Cardiac muscle cell (in vitro differentiated cells and primary cell): ENCODE measurements at regions not wholly inside any gene's neighbourhood (a gene's known extent, or its start where the extent isn't known, plus 50 kb on each side); places are given as distances from the start of the nearest gene placed in this dataset.
A peak's percentile ranks its signal among the peaks of the same experiment; 100 is the strongest.

Experiments used
- DNase-seq, 2 donors: peaks; one replicate each; pipeline versions ENCODE4 v3.0.0 to v3.0.0-alpha.2; 2010 to 2017; ENCODE audit warnings: low read depth in 1 of 2, low spot score in 1 of 2
- H3K27ac ChIP-seq: fragments of 200-600 bp; sonication (generic); 2 replicates; pipeline ENCODE4 v1.5.1; 2016
- H3K27me3 ChIP-seq: fragments of 200-600 bp; sonication (generic); 2 replicates; pipeline ENCODE4 v1.6.0; 2016; ENCODE audit warnings: control low read depth
- H3K36me3 ChIP-seq: fragments of 200-600 bp; sonication (generic); 2 replicates; pipeline ENCODE4 v1.5.1; 2016; ENCODE audit warnings: control low read depth
- H3K4me1 ChIP-seq: fragments of 200-600 bp; sonication (generic); 2 replicates; pipeline ENCODE4 v1.8.1; 2017; ENCODE audit warnings: low read depth, mild to moderate bottlenecking, mixed run types
- H3K4me3 ChIP-seq: fragments of 200-600 bp; sonication (generic); 2 replicates; pipeline ENCODE4 v1.5.1; 2016; ENCODE audit warnings: mild to moderate bottlenecking
- H3K9me3 ChIP-seq: fragments of 200-600 bp; sonication (generic); 2 replicates; pipeline ENCODE4 v1.5.1; 2017; ENCODE audit warnings: low read depth, mild to moderate bottlenecking, control low read depth
- TF ChIP-seq, protein P1 (sequence below): IDR thresholded peaks from 2 replicates; pipeline ENCODE4 v1.5.1; 2012; ENCODE audit warnings: low read depth, mild to moderate bottlenecking, low read length

DNA sequence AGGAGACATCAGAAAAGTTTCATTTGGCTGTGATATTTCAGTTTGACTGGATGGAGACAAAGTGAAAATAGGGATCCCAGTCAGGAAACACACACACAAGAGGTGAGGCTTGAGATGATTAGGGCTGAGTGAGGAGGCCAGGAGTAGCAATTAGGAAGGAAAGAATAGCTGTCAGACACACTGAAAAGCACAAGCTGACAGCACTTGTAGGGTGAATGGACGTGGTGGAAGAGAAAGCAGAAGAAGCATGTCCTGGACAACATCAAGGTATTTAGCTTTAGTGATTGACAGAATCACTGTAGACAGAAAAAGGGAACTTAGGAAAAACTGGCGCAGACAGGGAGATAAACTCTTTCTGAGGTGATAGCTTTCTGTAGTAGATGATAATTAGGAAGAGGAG lies 347.7 kb downstream of the TGFB2 start:
- TF ChIP-seq, protein P1, sequence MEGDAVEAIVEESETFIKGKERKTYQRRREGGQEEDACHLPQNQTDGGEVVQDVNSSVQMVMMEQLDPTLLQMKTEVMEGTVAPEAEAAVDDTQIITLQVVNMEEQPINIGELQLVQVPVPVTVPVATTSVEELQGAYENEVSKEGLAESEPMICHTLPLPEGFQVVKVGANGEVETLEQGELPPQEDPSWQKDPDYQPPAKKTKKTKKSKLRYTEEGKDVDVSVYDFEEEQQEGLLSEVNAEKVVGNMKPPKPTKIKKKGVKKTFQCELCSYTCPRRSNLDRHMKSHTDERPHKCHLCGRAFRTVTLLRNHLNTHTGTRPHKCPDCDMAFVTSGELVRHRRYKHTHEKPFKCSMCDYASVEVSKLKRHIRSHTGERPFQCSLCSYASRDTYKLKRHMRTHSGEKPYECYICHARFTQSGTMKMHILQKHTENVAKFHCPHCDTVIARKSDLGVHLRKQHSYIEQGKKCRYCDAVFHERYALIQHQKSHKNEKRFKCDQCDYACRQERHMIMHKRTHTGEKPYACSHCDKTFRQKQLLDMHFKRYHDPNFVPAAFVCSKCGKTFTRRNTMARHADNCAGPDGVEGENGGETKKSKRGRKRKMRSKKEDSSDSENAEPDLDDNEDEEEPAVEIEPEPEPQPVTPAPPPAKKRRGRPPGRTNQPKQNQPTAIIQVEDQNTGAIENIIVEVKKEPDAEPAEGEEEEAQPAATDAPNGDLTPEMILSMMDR = no peak
- Histone ChIP-seq H3K27ac (peak overlapping the region; percentile 83), H3K4me3 (no peak overlapping the region), H3K36me3 (no peaks in the 10 kb centered on the region), H3K9me3 (no peaks in the 10 kb centered on the region), H3K4me1 (peaks cover 35% of the 10 kb centered on the region), H3K27me3 (no peaks in the 10 kb centered on the region)
- DNase-seq = peak in 1 of 2 donors; percentile 73

DNA sequence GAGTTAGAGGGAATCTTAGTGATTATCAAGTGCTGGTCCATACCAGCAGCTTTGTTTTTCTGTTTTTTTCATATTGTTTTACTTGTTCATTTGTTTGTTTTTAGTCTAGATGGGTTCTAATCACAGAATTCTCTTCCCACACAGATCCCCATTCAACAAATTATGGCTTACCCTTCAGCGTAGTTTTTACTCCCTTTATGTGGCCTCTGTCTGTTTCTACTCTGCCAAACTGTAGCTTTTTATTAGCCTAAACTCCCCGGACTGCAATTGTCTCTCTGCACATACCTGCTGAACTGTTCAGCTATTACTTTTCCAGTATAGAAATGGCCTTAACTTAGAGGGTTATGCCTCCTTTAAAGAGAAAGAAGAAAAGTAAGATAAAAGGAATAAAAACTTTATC lies 348.5 kb downstream of the TGFB2 start:
- no peaks in the 10 kb centered on the region for H3K36me3 ChIP-seq
- no peak overlapping the region for H3K4me3 ChIP-seq
- H3K27ac ChIP-seq = peak overlapping the region; percentile 83
- no peaks in the 10 kb centered on the region for H3K27me3 ChIP-seq
- no peak for DNase-seq
- peaks cover 35% of the 10 kb centered on the region for H3K4me1 ChIP-seq
- no peaks in the 10 kb centered on the region for H3K9me3 ChIP-seq
- TF ChIP-seq, protein P1 = no peak

DNA sequence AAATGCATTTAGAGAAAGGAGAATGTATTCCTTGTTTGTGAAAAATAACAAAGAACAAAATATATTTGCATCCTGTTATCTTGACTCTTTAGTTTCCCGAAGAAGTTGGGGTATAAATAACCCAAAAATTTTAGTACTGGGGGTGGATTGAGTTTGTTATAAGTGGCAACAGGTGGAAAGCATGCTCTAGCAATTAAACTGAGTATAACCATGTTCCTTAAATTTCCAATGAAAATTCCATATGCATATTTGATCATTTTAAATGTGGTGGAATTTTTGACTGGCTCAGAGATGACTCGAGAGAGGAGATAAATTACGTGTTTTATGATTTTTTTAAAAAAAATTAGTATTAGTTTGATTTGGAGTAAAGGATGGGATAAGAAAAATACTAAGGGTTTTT lies 348.9 kb downstream of the TGFB2 start:
- H3K36me3 ChIP-seq = no peaks in the 10 kb centered on the region
- peak overlapping the region; percentile 83 for H3K27ac ChIP-seq
- TF ChIP-seq, protein P1 = no peak
- no peak overlapping the region for H3K4me3 ChIP-seq
- no peaks in the 10 kb centered on the region for H3K27me3 ChIP-seq
- DNase-seq = no peak
- H3K4me1 ChIP-seq = peaks cover 37% of the 10 kb centered on the region
- no peaks in the 10 kb centered on the region for H3K9me3 ChIP-seq

DNA sequence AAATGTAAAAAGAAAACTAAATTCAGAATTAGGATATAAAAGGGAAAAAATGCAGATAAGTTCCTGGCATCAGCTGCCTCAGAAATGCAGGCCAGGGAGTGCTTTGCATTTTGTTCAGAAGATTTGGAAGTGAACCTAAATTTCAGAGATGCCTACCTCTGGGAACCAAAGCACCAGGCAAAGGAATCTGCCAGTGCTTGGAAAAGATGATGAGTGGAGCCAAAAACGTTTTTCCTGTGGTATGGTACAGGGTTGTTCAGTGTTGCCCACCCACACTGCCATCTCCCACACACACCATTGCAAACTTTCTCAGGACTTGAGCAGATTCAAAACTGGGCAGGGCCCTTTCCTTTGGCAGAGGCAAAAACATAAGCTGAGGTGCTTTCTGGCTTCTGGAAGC lies 349.5 kb downstream of the TGFB2 start:
- H3K4me3 ChIP-seq = no peak overlapping the region
- TF ChIP-seq, protein P1 = no peak
- H3K36me3 ChIP-seq = no peaks in the 10 kb centered on the region
- peak overlapping the region; percentile 83 for H3K27ac ChIP-seq
- no peak for DNase-seq
- H3K4me1 ChIP-seq = peaks cover 43% of the 10 kb centered on the region
- no peaks in the 10 kb centered on the region for H3K27me3 ChIP-seq
- H3K9me3 ChIP-seq = no peaks in the 10 kb centered on the region

DNA sequence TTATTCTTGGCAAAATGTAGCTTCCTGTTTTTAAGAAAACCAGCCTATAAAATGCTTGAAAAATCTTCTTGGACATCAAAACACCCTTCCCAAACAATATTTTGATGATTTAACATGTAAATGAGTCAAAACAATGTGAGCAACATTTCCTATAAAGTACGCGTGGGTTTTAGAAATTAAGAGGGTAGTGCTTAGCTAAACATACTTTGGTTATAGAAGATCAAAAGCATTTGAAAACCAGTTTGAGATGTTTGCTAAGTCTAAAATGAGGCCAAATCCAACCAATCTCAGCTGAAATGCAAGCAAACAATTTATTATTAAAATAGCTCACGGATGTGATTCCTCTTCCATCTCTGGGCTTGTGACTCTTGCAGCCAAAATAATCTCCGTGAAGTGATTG lies 350.4 kb downstream of the TGFB2 start:
- H3K36me3 ChIP-seq = no peaks in the 10 kb centered on the region

More for the DNA sequence above, 350.4 kb downstream of the TGFB2 start:
- Histone ChIP-seq H3K27me3 (no peaks in the 10 kb centered on the region), H3K4me3 (no peak overlapping the region), H3K27ac (peak overlapping the region; percentile 83), H3K4me1 (peaks cover 52% of the 10 kb centered on the region), H3K9me3 (no peaks in the 10 kb centered on the region)
- no peak for DNase-seq
- TF ChIP-seq, protein P1 = no peak
